ENCODE measurements at regions not wholly inside any gene's neighbourhood (a gene's known extent, or its start where the extent isn't known, plus 50 kb on each side); places are given as distances from the start of the nearest gene placed in this dataset.

DNA sequence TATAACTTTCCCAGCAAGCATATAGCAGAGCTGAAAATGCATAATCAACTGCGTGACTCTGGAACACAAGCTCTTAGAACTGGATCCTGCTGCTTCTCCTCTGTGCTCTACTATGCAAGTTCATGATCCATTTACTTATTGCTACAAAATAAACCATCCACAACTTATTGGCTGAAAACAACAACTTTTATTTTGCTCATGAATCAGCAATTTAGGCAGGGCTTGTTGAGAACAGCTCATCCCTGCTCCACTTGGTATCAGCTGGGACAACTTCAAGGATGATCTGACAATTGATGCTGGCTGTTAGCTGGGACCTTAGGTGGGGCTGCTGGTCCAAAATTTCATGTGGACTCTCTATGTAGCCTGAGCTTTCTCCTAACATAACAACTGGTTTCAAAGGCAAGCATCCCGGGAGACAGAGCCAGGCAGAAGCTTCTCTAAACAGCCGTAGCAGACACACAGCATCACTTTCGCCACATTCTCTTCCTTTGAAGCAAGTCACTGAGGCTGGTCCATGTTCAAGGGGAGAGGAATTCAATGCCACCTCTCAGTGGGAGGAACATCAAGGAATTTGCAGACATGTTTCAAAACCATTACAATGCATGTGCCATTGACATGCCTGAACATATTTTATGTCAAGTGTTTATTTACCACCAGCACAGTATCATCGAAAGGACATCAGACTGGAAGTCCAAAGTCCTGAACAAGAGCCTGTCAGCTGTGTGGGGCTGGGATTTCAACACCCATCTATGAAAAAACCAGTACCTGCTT, 153.1 kb upstream of the PKDCC start:
- no peak overlapping the region for H3K4me2 ChIP-seq (ENCODE audit: extremely low read depth, insufficient read depth, low read length)

GRCh38 chr2:41895334-41895664, 152.5 kb upstream of the PKDCC start:
- Histone ChIP-seq H3K9ac (ENCODE audit: insufficient read depth, low read length) (no peak overlapping the region), H3K9me3 (ENCODE audit: control insufficient read depth, insufficient read depth, low read depth, low read length) (no peaks in the 10 kb centered on the region), H4K20me1 (ENCODE audit: control insufficient read depth, extremely low read depth, insufficient read depth, low read length) (no peaks in the 10 kb centered on the region), H3K27ac (ENCODE audit: insufficient read depth, low read length) (no peak overlapping the region), H3K4me1 (ENCODE audit: control insufficient read depth, extremely low read depth, insufficient read depth, low read length) (no peaks in the 10 kb centered on the region), H3K79me2 (ENCODE audit: control insufficient read depth, insufficient read depth, low read length) (no peaks in the 10 kb centered on the region), H3K4me2 (ENCODE audit: extremely low read depth, insufficient read depth, low read length) (no peak overlapping the region), H3K36me3 (ENCODE audit: control insufficient read depth, insufficient read depth, low read length) (no peaks in the 10 kb centered on the region), H3K27me3 (ENCODE audit: control insufficient read depth, insufficient read depth, low read length) (peaks cover 4% of the 10 kb centered on the region), H3K4me3 (replicated peaks in 1 of 4; ENCODE audit: control extremely low read depth in 1 of 4, insufficient read depth in 1 of 4, low read depth in 3 of 4, low read length in 4 of 4) (no peak overlapping the region), H2AFZ (ENCODE audit: low read length) (no peak overlapping the region)
- DNase-seq (ENCODE audit: low read depth in 2 of 2) = no peak
- TF ChIP-seq CTCF (conservative IDR thresholded peaks at IDR 0.05 in 1 of 2, IDR thresholded peaks at IDR 0.05 in 1 of 2; ENCODE audit: low read depth in 1 of 2, low read length in 2 of 2) = no peak
- TF ChIP-seq EZH2 (IDR thresholded peaks at IDR 0.05; ENCODE audit: low read length, missing control alignments) = no peak

More for the DNA sequence above, 153.1 kb upstream of the PKDCC start:
- Histone ChIP-seq H4K20me1 (ENCODE audit: control insufficient read depth, extremely low read depth, insufficient read depth, low read length) (no peaks in the 10 kb centered on the region), H3K36me3 (ENCODE audit: control insufficient read depth, insufficient read depth, low read length) (no peaks in the 10 kb centered on the region), H3K79me2 (ENCODE audit: control insufficient read depth, insufficient read depth, low read length) (no peaks in the 10 kb centered on the region), H2AFZ (ENCODE audit: low read length) (no peak overlapping the region), H3K27me3 (ENCODE audit: control insufficient read depth, insufficient read depth, low read length) (peaks cover 4% of the 10 kb centered on the region), H3K27ac (ENCODE audit: insufficient read depth, low read length) (no peak overlapping the region), H3K9ac (ENCODE audit: insufficient read depth, low read length) (no peak overlapping the region), H3K9me3 (ENCODE audit: control insufficient read depth, insufficient read depth, low read depth, low read length) (no peaks in the 10 kb centered on the region), H3K4me1 (ENCODE audit: control insufficient read depth, extremely low read depth, insufficient read depth, low read length) (no peaks in the 10 kb centered on the region), H3K4me3 (replicated peaks in 1 of 4; ENCODE audit: control extremely low read depth in 1 of 4, insufficient read depth in 1 of 4, low read depth in 3 of 4, low read length in 4 of 4) (no peak overlapping the region)
- TF ChIP-seq EZH2 (IDR thresholded peaks at IDR 0.05; ENCODE audit: low read length, missing control alignments) (no peak), CTCF (conservative IDR thresholded peaks at IDR 0.05 in 1 of 2, IDR thresholded peaks at IDR 0.05 in 1 of 2; ENCODE audit: low read depth in 1 of 2, low read length in 2 of 2) (no peak)
- no peak for DNase-seq (ENCODE audit: low read depth in 2 of 2)

- H3K4me3 ChIP-seq (replicated peaks in 1 of 4; ENCODE audit: control extremely low read depth in 1 of 4, insufficient read depth in 1 of 4, low read depth in 3 of 4, low read length in 4 of 4) = no peak overlapping the region
- no peak overlapping the region for H3K9ac ChIP-seq (ENCODE audit: insufficient read depth, low read length)
- TF ChIP-seq CTCF (conservative IDR thresholded peaks at IDR 0.05 in 1 of 2, IDR thresholded peaks at IDR 0.05 in 1 of 2; ENCODE audit: low read depth in 1 of 2, low read length in 2 of 2) = no peak
- TF ChIP-seq EZH2 (IDR thresholded peaks at IDR 0.05; ENCODE audit: low read length, missing control alignments) = no peak
- H3K27ac ChIP-seq (ENCODE audit: insufficient read depth, low read length) = no peak overlapping the region
- no peaks in the 10 kb centered on the region for H3K4me1 ChIP-seq (ENCODE audit: control insufficient read depth, extremely low read depth, insufficient read depth, low read length)
- no peaks in the 10 kb centered on the region for H3K9me3 ChIP-seq (ENCODE audit: control insufficient read depth, insufficient read depth, low read depth, low read length)
- no peaks in the 10 kb centered on the region for H3K79me2 ChIP-seq (ENCODE audit: control insufficient read depth, insufficient read depth, low read length)
- H3K4me2 ChIP-seq (ENCODE audit: extremely low read depth, insufficient read depth, low read length) = no peak overlapping the region
- no peak overlapping the region for H2AFZ ChIP-seq (ENCODE audit: low read length)
- DNase-seq (ENCODE audit: low read depth in 2 of 2) = no peak
- H4K20me1 ChIP-seq (ENCODE audit: control insufficient read depth, extremely low read depth, insufficient read depth, low read length) = no peaks in the 10 kb centered on the region
- H3K27me3 ChIP-seq (ENCODE audit: control insufficient read depth, insufficient read depth, low read length) = peaks cover 4% of the 10 kb centered on the region
- no peaks in the 10 kb centered on the region for H3K36me3 ChIP-seq (ENCODE audit: control insufficient read depth, insufficient read depth, low read length)
Measured at GRCh38 chr2:41896186-41896846, 151.5 kb upstream of the PKDCC start.

Measured in fibroblast of lung (primary cell).